Upper lobe of left lung (tissue), 4 donors: ENCODE measurements at regions not wholly inside any gene's neighbourhood (a gene's known extent, or its start where the extent isn't known, plus 50 kb on each side); places are given as distances from the start of the nearest gene placed in this dataset.

ENCODE experiments used
- POLR2A ChIP-seq, 4 donors: fragments of 450-650 bp; IDR thresholded peaks; one replicate each; pipeline ENCODE4 v1.5.1; 2016 to 2017; ENCODE audit warnings: antibody characterized with exemption in 4 of 4, mild to moderate bottlenecking in 2 of 4
- POLR2AphosphoS5 ChIP-seq, 2 donors: sonication (generic); formaldehyde crosslinking; IDR thresholded peaks; one replicate each; pipeline ENCODE4 v1.5.1; 2017; ENCODE audit warnings: antibody characterized with exemption in 2 of 2
- TF ChIP-seq, protein P1 (sequence below), 6 experiments: fragments of 450-650 bp in 4 of 6; fragments of 200-600 bp in 2 of 6; sonication (generic) in 2 of 6; IDR thresholded peaks; one replicate each; pipeline ENCODE4 v1.5.1; 2016 to 2019; ENCODE audit warnings: antibody characterized with exemption in 6 of 6

- TF ChIP-seq, protein P1, sequence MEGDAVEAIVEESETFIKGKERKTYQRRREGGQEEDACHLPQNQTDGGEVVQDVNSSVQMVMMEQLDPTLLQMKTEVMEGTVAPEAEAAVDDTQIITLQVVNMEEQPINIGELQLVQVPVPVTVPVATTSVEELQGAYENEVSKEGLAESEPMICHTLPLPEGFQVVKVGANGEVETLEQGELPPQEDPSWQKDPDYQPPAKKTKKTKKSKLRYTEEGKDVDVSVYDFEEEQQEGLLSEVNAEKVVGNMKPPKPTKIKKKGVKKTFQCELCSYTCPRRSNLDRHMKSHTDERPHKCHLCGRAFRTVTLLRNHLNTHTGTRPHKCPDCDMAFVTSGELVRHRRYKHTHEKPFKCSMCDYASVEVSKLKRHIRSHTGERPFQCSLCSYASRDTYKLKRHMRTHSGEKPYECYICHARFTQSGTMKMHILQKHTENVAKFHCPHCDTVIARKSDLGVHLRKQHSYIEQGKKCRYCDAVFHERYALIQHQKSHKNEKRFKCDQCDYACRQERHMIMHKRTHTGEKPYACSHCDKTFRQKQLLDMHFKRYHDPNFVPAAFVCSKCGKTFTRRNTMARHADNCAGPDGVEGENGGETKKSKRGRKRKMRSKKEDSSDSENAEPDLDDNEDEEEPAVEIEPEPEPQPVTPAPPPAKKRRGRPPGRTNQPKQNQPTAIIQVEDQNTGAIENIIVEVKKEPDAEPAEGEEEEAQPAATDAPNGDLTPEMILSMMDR (IDR thresholded peaks at IDR 0.05): no peak
- no peak for TF ChIP-seq POLR2A (IDR thresholded peaks at IDR 0.05)
- no peak for TF ChIP-seq POLR2AphosphoS5 (IDR thresholded peaks at IDR 0.05)
These were observed 189.1 kb upstream of the SALL3 start for GRCh38 chr18:78790511-78790910.
